ENCODE measurements at regions not wholly inside any gene's neighbourhood (a gene's known extent, or its start where the extent isn't known, plus 50 kb on each side); places are given as distances from the start of the nearest gene placed in this dataset.

DNA sequence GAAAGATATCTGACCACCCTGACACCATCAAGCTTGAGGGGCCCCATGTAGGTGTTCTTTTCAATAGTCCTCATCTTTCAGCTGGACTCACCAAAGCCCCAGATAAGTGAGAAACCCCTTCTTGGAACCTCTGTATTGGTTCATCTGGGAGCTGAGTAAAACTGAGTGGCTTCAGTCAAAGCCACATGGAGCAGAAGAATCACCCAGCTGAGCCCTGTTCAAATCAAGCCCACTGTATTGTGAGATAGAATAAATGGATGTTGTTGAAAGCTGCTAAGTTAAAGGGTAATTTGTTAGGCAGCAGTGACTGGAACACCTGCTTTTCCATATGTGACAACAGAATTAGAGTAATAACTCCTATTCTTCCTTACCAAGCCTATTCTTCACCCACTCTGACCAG, 64.8 kb upstream of the SDK1 start:
- DNase-seq = no peak

DNA sequence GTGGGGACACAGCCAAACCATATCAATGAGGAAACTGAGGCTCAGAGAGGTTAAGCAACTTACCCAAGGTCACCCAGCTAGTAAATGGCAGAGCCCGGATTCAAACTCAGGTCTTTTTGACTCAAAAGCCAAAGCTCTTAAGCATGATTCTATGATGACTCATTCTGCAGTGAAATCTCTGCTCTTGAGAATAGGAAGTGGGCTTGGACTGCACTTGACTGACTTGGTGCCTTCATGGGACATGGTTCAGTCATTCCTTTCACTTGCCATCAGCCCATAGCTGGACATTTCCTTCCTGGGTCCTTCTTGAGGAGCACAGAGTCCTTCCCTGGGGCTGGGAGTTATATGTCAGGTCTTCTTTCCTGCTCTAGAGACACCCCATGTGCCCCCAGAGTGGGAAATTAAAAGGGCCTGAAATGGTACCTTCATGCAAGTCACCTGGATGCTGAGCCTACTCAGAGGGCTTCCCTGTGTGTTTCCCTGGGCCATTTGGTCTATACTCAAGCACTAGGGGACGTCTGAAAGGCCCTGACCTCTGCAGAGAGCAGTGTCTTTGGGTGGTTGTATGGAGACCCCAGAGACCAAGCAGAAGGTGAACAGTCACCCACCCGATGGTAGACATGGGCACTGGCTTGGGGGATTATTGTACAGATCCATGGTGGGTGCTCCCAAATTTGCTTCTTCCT, 62.4 kb upstream of the SDK1 start:
- no peak for DNase-seq

DNA sequence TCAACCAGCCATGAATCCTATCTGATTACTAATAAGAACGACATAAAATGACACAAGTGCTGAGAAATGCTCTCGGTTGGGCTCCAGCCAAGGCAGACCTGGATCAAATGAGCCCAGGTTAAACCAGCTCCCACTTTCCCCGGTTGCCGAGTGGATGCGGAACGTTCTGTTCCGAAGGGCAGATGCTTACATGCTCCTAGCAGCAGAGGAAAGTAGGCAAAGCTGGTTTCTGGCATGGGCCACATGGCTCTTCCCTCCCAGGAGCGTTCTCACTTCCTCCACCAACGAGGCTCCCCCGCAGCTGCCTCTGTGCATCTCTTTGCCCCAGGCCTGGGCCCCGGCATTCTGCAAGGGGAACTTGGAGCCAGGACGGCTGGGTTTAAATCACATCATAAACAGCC, 61.8 kb upstream of the SDK1 start:
- no peak for DNase-seq

DNA sequence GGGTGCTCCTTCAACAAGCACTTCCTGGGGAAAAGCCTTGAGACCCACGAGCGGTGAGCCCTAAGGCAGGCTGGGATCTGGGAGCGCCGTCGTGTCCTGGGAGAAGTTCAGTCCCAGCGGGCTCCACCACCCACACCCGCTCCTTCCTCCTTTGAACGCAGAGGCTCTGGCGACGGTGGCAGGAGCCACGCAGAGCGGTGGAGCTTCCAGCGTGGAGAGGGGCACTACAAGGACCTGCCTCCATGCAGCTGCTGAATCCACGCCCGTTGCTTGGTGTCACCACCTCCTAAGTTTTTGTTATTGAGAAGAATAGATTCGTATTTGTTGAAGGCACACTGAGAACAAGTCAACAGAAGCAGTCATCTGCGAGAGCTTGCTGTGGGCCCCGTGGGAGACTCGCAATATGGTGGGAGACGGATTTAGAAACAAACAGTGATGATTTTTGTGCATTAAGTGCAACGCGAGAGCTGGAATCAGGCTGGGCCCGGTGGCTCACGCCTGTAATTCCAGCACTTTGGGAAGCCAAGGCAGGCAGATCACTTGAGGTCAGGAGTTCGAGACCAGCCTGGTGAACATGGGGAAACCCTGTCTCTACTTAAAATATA, 60.1 kb upstream of the SDK1 start:
- DNase-seq = no peak

DNA sequence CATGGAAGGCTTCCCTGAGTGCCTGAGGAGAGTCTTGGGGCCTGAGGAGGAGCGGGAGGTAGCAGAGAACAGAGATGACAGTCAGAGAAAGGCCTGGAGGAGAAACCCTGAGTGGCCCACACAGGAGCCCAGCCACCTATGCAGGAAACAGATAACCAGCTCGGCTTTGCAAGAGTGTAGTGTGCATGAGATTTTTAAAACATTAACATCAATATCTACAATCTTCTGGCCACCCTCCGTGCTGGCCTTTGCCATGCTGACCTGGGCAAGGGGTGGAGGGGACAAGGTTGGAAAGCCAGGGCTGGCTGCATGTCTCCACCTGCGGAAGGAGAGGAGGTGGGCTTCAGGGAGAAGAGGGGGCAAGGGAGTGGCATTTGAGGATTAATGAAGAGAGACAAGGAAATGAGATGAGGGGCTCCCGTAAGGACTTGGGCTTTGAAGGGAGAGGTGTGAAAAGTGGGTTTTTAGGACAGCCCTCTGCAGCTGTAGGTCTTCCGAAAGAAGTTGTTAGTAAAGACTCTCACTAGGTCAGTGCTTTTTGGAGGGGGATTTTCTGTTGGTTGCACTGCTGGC, 59.3 kb upstream of the SDK1 start:
- no peak for DNase-seq

DNA sequence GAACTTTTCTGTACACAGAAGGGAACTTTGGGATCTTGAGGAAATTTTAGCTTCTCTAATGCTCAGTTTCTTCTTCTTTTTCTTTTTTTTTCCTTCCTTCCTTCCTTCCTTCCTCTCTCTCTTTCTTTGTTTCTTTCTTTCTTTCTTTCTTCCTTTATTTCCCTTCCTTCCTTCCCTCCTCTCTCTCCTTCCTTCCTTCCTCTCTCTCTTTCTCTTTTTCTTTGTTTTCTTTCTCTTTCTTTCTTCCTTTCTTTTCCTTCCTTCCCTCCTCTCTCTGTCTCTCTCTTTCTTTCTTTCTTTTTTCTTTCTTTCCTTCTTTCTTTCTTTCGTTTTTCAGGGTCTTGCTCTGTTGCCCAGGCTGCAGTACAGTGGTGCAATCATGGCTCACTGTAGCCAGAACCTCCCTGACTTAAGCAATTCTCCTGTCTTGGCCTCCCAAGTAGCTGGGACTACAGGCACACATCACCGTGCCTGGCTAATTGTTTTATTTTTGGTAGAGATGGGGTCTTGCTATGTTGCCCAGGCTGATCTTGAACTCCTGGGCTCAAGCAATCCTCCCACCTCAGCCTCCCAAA, 58.6 kb upstream of the SDK1 start:
- no peak for DNase-seq

DNA sequence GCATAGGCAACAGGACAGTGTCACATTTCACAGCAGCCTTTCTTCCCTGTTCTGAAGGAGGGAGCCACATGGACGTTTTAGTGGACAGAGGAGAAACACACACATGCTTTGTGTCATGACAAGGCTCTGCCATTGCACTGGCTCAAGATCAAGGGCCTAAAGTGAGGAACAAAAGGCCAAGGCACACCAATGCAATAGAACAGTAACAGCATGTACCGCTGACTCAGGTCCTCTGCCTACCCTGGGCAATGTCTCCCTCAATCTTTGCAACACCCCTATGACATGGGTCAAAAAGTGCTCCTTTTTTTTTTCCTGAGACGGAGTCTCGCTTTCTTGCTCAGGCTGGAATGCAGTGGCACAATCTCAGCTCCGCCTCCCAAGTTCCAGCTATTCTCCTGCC, 57.8 kb upstream of the SDK1 start:
- no peak for DNase-seq

DNA sequence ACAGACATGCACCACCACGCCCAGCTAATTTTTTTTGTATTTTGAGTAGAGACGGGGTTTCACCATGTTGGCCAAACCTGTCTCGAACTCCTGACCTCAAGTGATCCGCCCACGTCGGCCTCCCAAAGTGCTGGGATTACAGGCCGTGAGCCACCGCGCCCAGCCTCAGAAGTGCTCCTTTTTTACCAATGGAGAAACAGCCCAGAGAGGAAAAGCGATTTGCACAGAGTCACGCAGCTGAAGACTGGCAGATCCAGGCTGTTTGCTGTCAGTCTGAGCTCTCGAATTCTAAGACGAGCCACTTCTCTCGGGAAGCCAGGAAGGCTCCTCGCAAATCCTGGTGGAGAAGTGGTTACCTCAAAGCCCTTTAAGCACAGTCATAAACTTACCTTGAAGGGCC, 57.4 kb upstream of the SDK1 start:
- DNase-seq = no peak

DNA sequence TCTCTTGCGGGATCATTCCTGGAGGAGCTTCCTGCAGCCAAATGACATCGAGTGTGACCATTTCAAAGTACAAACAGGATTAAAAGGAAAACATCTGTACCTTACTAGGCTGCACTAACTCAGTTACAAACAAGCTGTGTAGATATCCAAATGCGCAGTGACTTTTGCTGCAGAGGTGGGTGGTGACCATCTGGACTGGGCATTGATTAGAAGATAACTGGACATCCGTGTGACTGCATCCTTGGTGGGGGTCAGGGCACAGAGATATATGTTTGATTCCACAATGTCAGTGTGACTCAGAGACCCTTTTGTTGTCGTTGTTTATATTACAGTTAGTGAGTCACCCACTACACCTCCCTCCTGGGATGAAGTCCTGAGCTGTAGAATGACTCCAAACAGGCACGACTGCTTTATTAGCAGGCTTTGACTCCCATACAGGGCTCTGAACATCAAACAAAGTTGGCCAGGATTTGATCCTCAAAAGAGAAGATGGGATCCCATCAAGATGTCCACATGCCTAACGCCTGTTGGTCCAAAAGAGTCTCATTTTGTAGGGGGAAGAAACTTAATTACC, 56.7 kb upstream of the SDK1 start:
- DNase-seq = no peak

DNA sequence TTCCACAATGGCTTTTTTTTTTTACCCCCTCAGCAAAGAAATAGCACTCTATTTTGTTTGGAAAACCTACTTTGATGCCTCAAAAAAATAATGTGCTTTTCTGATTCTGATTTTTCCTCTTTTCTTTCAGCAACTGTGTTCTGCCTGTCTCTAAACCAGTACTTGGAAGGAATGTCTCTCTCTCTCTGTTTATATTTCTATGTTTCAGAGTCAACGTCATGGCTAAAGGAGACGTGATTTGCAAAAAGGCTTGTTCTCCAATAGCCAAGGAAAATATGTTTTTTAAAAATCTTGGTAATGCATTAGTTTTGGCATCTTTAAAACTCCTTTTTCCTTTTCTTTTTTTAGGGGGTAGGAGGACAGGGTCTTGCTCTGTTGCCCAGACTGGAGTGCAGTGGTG, 56.0 kb upstream of the SDK1 start:
- DNase-seq = no peak

DNA sequence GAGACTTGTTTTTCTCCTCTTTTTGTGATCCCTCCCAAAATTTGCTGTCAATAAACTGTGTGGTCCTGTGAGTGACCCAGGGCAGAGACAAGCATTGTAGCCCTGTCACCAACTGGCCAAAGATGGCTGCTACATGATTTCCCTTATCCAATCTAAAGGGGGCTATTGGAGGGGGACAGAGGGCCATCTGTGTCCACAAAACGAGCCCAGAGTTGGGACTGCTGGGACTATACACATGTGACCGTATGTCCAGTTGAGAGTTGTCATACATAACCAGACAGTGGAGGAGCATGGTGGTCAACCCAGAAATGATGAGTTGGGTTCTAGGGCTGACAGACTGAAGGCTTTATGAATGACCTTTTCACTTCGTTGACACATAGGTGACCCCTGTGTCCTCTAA, 55.3 kb upstream of the SDK1 start:
- DNase-seq = no peak

DNA sequence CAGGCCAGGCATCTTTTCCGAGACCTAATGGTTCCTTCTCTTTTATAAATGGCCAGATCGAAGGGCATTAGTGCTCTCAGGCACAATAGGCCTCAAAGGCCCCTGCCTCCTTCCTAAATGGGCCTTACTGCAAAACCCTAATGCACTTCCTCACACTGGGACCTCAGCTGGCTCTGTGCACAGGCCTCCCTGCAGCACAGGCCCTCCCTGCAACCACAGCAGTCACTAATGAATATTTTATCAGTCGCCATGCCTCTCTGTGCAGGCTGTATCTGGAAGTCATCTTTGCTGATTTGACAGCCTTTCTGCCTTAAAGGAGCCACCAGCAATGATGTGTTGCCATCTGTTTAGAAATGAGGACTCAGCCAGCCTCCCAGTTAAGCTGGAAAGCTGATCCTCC, 54.9 kb upstream of the SDK1 start:
- no peak for DNase-seq

DNA sequence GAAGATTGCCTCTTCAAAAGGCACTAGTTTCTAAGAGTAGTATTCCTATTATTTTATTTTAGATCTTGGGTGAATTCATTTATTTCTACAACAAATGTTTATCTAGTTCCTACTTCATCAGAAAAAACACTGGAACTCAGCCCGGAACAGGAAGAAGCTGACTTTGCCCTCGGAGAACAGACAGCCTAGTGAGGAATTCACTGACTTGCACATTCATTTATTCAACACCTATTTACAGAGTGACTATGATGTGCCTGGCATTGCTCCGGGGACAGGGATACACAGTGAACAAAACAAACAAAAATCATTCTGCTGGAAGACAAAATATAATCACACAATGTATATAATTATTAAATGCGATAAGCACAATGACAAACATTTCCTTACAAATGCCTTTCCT, 54.4 kb upstream of the SDK1 start:
- DNase-seq = no peak

DNA sequence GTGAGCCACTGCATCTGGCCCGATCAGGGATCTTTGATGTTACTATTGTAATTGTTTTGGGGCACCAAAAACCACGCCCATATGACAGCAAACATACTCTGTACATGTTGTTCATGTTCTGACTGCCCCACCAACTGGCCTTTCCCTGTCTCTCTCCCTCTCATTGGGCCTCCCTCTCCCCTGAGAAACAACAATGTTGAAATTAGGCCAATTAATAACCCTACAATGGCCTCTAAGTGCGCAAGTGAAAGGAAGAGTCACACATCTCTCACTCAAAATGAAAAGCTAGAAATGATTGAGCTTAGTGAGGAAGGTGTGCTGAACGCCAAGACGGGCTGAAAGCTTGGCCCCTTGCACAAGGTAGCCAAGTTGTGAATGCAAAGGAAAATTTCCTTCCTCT, 50.3 kb upstream of the SDK1 start:
- no peak for DNase-seq
